ENCODE measurements at regions not wholly inside any gene's neighbourhood (a gene's known extent, or its start where the extent isn't known, plus 50 kb on each side); places are given as distances from the start of the nearest gene placed in this dataset.

GRCh38 chr5:8516356-8516755, 647.4 kb downstream of the MTRR start:
- ChIA-PET CTCF (interaction anchor here (0.6 kb wide), 1 partner anchor 85 kb away, joined by 3 read pairs; no protein-coding TSS in a partner anchor), POLR2A (ENCODE audit: low non-redundant PET) (no interaction called here)
- H3K27ac ChIP-seq: no peak overlapping the region
- DNase-seq (ENCODE audit: low spot score): no peak
- TF ChIP-seq, protein P1, sequence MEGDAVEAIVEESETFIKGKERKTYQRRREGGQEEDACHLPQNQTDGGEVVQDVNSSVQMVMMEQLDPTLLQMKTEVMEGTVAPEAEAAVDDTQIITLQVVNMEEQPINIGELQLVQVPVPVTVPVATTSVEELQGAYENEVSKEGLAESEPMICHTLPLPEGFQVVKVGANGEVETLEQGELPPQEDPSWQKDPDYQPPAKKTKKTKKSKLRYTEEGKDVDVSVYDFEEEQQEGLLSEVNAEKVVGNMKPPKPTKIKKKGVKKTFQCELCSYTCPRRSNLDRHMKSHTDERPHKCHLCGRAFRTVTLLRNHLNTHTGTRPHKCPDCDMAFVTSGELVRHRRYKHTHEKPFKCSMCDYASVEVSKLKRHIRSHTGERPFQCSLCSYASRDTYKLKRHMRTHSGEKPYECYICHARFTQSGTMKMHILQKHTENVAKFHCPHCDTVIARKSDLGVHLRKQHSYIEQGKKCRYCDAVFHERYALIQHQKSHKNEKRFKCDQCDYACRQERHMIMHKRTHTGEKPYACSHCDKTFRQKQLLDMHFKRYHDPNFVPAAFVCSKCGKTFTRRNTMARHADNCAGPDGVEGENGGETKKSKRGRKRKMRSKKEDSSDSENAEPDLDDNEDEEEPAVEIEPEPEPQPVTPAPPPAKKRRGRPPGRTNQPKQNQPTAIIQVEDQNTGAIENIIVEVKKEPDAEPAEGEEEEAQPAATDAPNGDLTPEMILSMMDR (conservative IDR thresholded peaks at IDR 0.05; ENCODE audit: low read depth): no peak

GRCh38 chr5:8517456-8517855, 648.5 kb downstream of the MTRR start:
- CTCF ChIA-PET: no interaction called here
- TF ChIP-seq, protein P1 (conservative IDR thresholded peaks at IDR 0.05; ENCODE audit: low read depth): no peak

DNA sequence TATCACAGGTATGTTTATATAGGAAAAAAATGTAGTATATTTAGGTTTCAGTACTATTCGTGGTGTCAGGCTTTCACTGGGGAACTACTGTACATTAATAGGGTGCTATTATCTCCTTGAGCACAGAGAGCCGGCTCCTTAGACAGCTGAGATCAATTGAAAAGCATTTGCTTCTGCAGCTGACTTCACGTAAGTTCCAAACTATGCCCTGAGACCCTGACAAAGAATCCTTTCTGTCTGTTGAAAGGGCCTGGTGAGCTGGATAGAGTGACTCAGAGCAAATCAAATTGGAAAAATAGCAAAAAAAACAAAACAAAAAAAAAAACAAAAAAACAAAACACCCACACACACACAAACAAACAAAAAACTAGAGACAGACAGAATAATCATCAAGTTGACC, 652.0 kb downstream of the MTRR start:
- no peak overlapping the region for H3K27ac ChIP-seq
- CTCF ChIA-PET: no interaction called here
- TF ChIP-seq, protein P1 (conservative IDR thresholded peaks at IDR 0.05; ENCODE audit: low read depth): no peak
- no peak for DNase-seq (ENCODE audit: low spot score)
- POLR2A ChIA-PET (ENCODE audit: low non-redundant PET): no interaction called here

More at GRCh38 chr5:8517456-8517855, 648.5 kb downstream of the MTRR start:
- POLR2A ChIA-PET (ENCODE audit: low non-redundant PET): no interaction called here
- no peak overlapping the region for H3K27ac ChIP-seq
- DNase-seq (ENCODE audit: low spot score): no peak

DNA sequence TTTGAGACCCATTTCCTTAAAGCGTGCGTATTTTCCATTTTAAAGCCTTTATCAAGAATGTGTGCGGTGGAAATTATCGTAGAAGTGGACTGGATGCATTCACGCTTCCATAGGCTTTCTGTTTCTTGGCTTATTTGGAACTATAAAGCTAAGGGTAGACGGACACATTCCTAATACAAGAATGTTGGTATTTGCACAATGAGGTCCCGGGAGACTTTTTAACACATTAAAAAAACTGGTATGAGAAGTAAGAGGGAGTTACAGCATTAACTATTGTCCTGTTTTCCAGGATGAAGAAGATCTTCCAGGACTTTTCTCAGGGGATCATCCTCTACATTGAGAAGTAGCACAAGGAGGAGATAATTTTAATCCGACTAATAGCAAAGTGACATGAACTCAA, 653.0 kb downstream of the MTRR start:
- TF ChIP-seq, protein P1 (conservative IDR thresholded peaks at IDR 0.05; ENCODE audit: low read depth): no peak
- CTCF ChIA-PET: no interaction called here
- DNase-seq (ENCODE audit: low spot score): no peak
- POLR2A ChIA-PET (ENCODE audit: low non-redundant PET): no interaction called here
- H3K27ac ChIP-seq: no peak overlapping the region

- ChIA-PET CTCF (interaction anchor here (0.6 kb wide), 1 partner anchor 161 kb away, joined by 3 read pairs; no protein-coding TSS in a partner anchor), POLR2A (ENCODE audit: low non-redundant PET) (no interaction called here)
- DNase-seq (ENCODE audit: low spot score): no peak
- no peak overlapping the region for H3K27ac ChIP-seq
- TF ChIP-seq, protein P1 (conservative IDR thresholded peaks at IDR 0.05; ENCODE audit: low read depth): no peak
Observed at GRCh38 chr5:8522646-8523045, 653.7 kb downstream of the MTRR start.

GRCh38 chr5:8523501-8523900, 654.6 kb downstream of the MTRR start:
- H3K27ac ChIP-seq: no peak overlapping the region
- ChIA-PET POLR2A (ENCODE audit: low non-redundant PET) (no interaction called here), CTCF (interaction anchor here (0.6 kb wide), 1 partner anchor 160 kb away, joined by 3 read pairs; no protein-coding TSS in a partner anchor)
- TF ChIP-seq, protein P1 (conservative IDR thresholded peaks at IDR 0.05; ENCODE audit: low read depth): no peak
- no peak for DNase-seq (ENCODE audit: low spot score)

DNA sequence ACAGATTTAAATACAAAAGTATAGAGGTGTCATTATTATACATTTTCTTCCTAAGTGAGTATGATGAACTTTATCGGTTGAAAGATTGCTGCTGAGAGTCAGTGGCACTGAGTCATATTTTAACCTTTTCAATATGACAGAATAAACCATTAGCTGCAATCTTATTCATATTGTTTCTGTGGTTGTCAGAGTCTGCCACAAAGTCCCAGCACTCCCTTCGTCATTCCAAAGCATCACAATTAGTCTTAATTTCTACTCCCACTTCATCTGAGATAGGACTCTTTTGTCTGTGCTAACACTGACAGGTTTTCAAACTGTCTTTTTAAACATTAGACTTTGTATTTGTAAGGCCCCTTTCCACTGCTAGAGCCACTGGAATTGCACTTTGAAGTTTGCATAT, 656.9 kb downstream of the MTRR start:
- ChIA-PET CTCF (no interaction called here), POLR2A (ENCODE audit: low non-redundant PET) (no interaction called here)
- no peak overlapping the region for H3K27ac ChIP-seq
- TF ChIP-seq, protein P1 (conservative IDR thresholded peaks at IDR 0.05; ENCODE audit: low read depth): no peak
- no peak for DNase-seq (ENCODE audit: low spot score)
